Prostate gland (tissue), 2 donors: ENCODE measurements at regions not wholly inside any gene's neighbourhood (a gene's known extent, or its start where the extent isn't known, plus 50 kb on each side); places are given as distances from the start of the nearest gene placed in this dataset.
"Not testable (repeated sequence)": the region's sequence is repeated elsewhere in the genome, so short reads cannot be mapped to it uniquely, and the experiment has no call there.

Experiments used
- DNase-seq: peaks from one replicate; pipeline ENCODE4 v3.0.0-alpha.2; 2019; ENCODE audit warnings: low spot score
- H3K27ac ChIP-seq, 2 donors: fragments of 200-600 bp; sonication (generic); 2 replicates each; pipeline ENCODE4 v1.5.1; 2017 to 2019
- H3K27me3 ChIP-seq: fragments of 200-600 bp; sonication (generic); replicated peaks from 2 replicates; pipeline ENCODE4 v1.5.1; 2019; ENCODE audit not compliant: insufficient read depth
- H3K36me3 ChIP-seq, 2 donors: fragments of 200-600 bp; sonication (generic); 1 replicate in 1 of 2; 2 replicates in 1 of 2; pipeline versions ENCODE4 v1.5.1 to v1.8.1; 2017 to 2019
- H3K4me1 ChIP-seq: fragments of 200-600 bp; sonication (generic); replicated peaks from 2 replicates; pipeline ENCODE4 v1.5.1; 2019
- H3K4me3 ChIP-seq, 2 donors: fragments of 200-600 bp; sonication (generic); 2 replicates each; pipeline ENCODE4 v1.5.1; 2017 to 2019
- H3K9me3 ChIP-seq: fragments of 200-600 bp; sonication (generic); 2 replicates; pipeline ENCODE4 v1.5.1; 2017
- CTCF ChIP-seq, 4 experiments: fragments of 200-600 bp in 2 of 4; fragments of 450-650 bp in 2 of 4; sonication (generic) in 2 of 4; IDR thresholded peaks; 1 replicate in 3 of 4; 2 replicates in 1 of 4; pipeline ENCODE4 v1.5.1; 2016 to 2019; ENCODE audit warnings: antibody characterized with exemption in 4 of 4, mild to moderate bottlenecking in 2 of 4, moderate library complexity in 2 of 4
- POLR2A ChIP-seq: fragments of 450-650 bp; IDR thresholded peaks from one replicate; pipeline ENCODE4 v1.6.1; 2016; ENCODE audit warnings: antibody characterized with exemption, mild to moderate bottlenecking
- POLR2AphosphoS5 ChIP-seq: sonication (generic); formaldehyde crosslinking; IDR thresholded peaks from one replicate; pipeline ENCODE4 v1.6.1; 2017; ENCODE audit warnings: antibody characterized with exemption
- WGBS: methylation state at CpG from one replicate; pipeline ENCODE4 v1.1.5; 2018; 5-methylcytosine and 5-hydroxymethylcytosine counted together
- intact Hi-C: fragments of 100-400 bp; cut with DNase I; formaldehyde crosslinking; loops from one replicate; pipeline ENCODE4 v1.14.2; 2022

GRCh38 chr2:66095820-66096345 lies 339.0 kb upstream of the MEIS1 start:
- Histone ChIP-seq H3K4me3 (no peak overlapping the region), H3K27ac (no peak overlapping the region), H3K36me3 (no peaks in the 10 kb centered on the region), H3K27me3 (no peaks in the 10 kb centered on the region), H3K9me3 (no peaks in the 10 kb centered on the region), H3K4me1 (no peaks in the 10 kb centered on the region)
- intact Hi-C loops = no loop called here
- 58% methylated on average over 6 of the region's 6 CpGs for WGBS
- DNase-seq = no peak
- no peak for TF ChIP-seq CTCF (IDR thresholded peaks at IDR 0.05)
- TF ChIP-seq POLR2A = no peak
- TF ChIP-seq POLR2AphosphoS5 = no peak

DNA sequence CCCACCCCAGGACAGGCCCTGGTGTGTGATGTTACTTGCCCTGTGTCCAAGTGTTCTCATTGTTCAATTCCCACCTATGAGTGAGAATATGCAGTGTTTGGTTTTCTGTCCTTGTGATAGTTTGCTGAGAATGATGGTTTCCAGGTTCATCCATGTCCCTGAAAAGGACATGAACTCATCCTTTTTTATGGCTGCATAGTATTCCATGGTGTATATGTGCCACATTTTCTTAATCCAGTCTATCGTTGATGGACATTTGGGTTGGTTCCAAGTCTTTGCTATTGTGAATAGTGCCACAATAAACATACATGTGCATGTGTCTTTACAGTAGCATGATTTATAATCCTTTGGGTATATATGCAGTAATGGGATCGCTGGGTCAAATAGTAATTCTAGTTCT lies 340.2 kb upstream of the MEIS1 start:
- H3K4me3 ChIP-seq, intact Hi-C loops, H3K9me3 ChIP-seq, DNase-seq, H3K27me3 ChIP-seq, H3K4me1 ChIP-seq, H3K36me3 ChIP-seq, H3K27ac ChIP-seq: not testable (repeated sequence)
- 92% methylated on average over 2 of the region's 2 CpGs for WGBS

DNA sequence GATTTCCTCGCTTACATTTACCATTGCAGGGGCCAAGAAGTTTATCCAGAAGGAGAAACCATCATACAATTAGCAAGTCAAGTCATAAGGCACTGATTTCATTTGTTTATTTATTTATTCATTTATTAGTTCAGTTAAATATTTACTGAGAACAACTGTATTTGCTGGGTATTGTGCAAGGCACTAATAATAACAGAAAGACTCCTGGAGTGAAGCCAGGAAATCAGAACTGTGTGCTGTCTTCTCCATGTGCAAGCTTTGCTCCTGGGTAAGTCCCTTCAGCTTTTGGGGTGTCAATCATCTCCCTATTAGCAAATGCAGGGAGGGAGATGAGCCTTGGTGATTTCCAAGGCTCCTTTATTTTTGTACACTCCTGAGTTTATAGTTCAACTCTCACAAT lies 341.6 kb upstream of the MEIS1 start:
- no peaks in the 10 kb centered on the region for H3K36me3 ChIP-seq
- no peaks in the 10 kb centered on the region for H3K9me3 ChIP-seq
- H3K4me3 ChIP-seq = no peak overlapping the region
- TF ChIP-seq POLR2AphosphoS5 = peak; percentile 39
- TF ChIP-seq POLR2A = no peak
- H3K4me1 ChIP-seq = no peaks in the 10 kb centered on the region
- no peak overlapping the region for H3K27ac ChIP-seq
- peak; percentile 9 for DNase-seq
- intact Hi-C loops = no loop called here
- no peaks in the 10 kb centered on the region for H3K27me3 ChIP-seq
- WGBS = 68% methylated on average over 1 of the region's 1 CpG

- TF ChIP-seq POLR2A (no peak), CTCF (IDR thresholded peaks at IDR 0.05) (no peak), POLR2AphosphoS5 (no peak)
- no peaks in the 10 kb centered on the region for H3K27me3 ChIP-seq
- DNase-seq = no peak
- H3K4me3 ChIP-seq = no peak overlapping the region
- no peaks in the 10 kb centered on the region for H3K4me1 ChIP-seq
- no peaks in the 10 kb centered on the region for H3K9me3 ChIP-seq
- WGBS = 84% methylated on average over 6 of the region's 9 CpGs
- no peak overlapping the region for H3K27ac ChIP-seq
- intact Hi-C loops = no loop called here
- H3K36me3 ChIP-seq = no peaks in the 10 kb centered on the region
These were observed 349.9 kb upstream of the MEIS1 start for GRCh38 chr2:66084948-66085590.

- 88% methylated on average over 1 of the region's 1 CpG for WGBS
- DNase-seq = no peak
- TF ChIP-seq CTCF (IDR thresholded peaks at IDR 0.05) (no peak), POLR2AphosphoS5 (no peak), POLR2A (no peak)
- intact Hi-C loops = no loop called here
- no peak overlapping the region for H3K4me3 ChIP-seq
- H3K36me3 ChIP-seq = no peaks in the 10 kb centered on the region
- H3K27ac ChIP-seq = no peak overlapping the region
- H3K27me3 ChIP-seq = no peaks in the 10 kb centered on the region
- H3K4me1 ChIP-seq = no peaks in the 10 kb centered on the region
- no peaks in the 10 kb centered on the region for H3K9me3 ChIP-seq
These were observed 352.3 kb upstream of the MEIS1 start for GRCh38 chr2:66082581-66082980.

DNA sequence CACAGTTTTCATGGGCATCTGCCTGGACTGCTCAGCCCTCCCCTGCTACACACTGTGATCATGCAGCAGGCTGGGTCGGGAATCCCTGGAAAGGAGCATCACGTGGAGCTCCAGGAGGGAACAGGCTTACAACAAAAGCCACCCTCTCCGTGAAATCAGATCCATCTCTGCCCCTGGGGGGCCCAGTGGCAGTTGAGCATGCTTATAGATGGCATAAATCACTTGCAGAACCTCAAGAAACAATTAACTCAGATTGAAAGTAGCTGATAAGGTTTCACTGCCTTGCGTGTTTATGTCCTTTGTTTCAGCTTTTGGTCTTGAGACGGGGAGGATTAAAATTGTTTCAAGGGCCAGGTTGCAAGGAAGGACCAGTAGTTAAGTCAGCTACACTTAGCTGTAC lies 354.8 kb upstream of the MEIS1 start:
- Histone ChIP-seq H3K4me3 (no peak overlapping the region), H3K27me3 (no peaks in the 10 kb centered on the region), H3K36me3 (no peaks in the 10 kb centered on the region), H3K27ac (no peak overlapping the region), H3K9me3 (no peaks in the 10 kb centered on the region), H3K4me1 (no peaks in the 10 kb centered on the region)
- intact Hi-C loops = no loop called here
- 30% methylated on average over 5 of the region's 5 CpGs for WGBS
- TF ChIP-seq CTCF (IDR thresholded peaks at IDR 0.05) = no peak
- no peak for TF ChIP-seq POLR2AphosphoS5
- no peak for TF ChIP-seq POLR2A
- DNase-seq = no peak
